ENCODE measurements at regions not wholly inside any gene's neighbourhood (a gene's known extent, or its start where the extent isn't known, plus 50 kb on each side); places are given as distances from the start of the nearest gene placed in this dataset.

DNA sequence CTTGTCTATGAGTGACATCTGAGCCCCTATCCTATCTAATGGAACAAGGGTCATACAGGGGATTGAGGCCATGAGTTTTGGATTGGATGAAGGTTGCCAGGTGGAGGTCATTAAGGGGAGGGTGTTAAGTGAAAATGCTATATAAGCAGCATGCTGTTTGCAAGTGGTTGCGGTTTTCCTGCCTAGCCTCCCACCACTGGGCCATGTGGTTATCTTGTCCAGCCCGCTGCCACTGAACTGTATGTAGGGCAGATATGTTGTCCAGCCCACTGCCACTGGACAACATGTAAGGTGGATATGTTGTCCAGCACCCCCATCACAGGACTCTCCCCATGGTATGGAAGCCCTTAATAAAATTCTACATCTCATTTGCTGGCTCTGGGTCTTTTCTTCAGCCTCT lies 200.0 kb downstream of the FGF10 start:
- 84% methylated on average over 2 of the region's 2 CpGs for WGBS
- H2BK12ac ChIP-seq (ENCODE audit: low read length in 2 of 2) = no peak overlapping the region
- H2BK120ac ChIP-seq (ENCODE audit: low read depth, low read length) = no peak overlapping the region
- no peak overlapping the region for H3K23ac ChIP-seq (ENCODE audit: low read length in 2 of 2)
- H3K4me1 ChIP-seq (ENCODE audit: control insufficient read depth, insufficient read depth, low read depth, low read length) = no peaks in the 10 kb centered on the region
- no peak overlapping the region for H3K18ac ChIP-seq (ENCODE audit: low read depth in 1 of 2, low read length in 2 of 2)
- no peak for DNase-seq
- H2BK15ac ChIP-seq (ENCODE audit: low read depth, poor library complexity, severe bottlenecking) = no peak overlapping the region
- no peak overlapping the region for H2AFZ ChIP-seq (ENCODE audit: low read depth, low read length)
- no peak overlapping the region for H4K8ac ChIP-seq (ENCODE audit: low read length)
- H2BK5ac ChIP-seq (ENCODE audit: low read depth, low read length, poor library complexity, severe bottlenecking) = no peak overlapping the region
- H3K4ac ChIP-seq (ENCODE audit: low read depth in 1 of 2, low read length in 2 of 2) = no peak overlapping the region
- peaks cover 46% of the 10 kb centered on the region for H3K9me3 ChIP-seq (ENCODE audit: control insufficient read depth, low read length)
- no peak overlapping the region for H3K4me3 ChIP-seq (ENCODE audit: insufficient read depth in 1 of 2, low read depth in 1 of 2, low read length in 2 of 2)
- no peak overlapping the region for H2AK5ac ChIP-seq (ENCODE audit: low read length, severe bottlenecking)
- no peaks in the 10 kb centered on the region for H3K79me1 ChIP-seq (replicated peaks; ENCODE audit: low read length, poor library complexity, severe bottlenecking)
- no peak overlapping the region for H3K27ac ChIP-seq (ENCODE audit: low read length, poor library complexity, severe bottlenecking)
- H4K91ac ChIP-seq (ENCODE audit: low read length) = no peak overlapping the region
- H3K14ac ChIP-seq (ENCODE audit: low read length in 2 of 2) = no peak overlapping the region
- no peaks in the 10 kb centered on the region for H3K36me3 ChIP-seq (ENCODE audit: control insufficient read depth in 1 of 2, insufficient read depth in 2 of 2, low read depth in 1 of 2, low read length in 2 of 2)
- no peak overlapping the region for H3K9ac ChIP-seq (ENCODE audit: low read length)
- no peak overlapping the region for H3K4me2 ChIP-seq (ENCODE audit: low read length, poor library complexity, severe bottlenecking)
- H3K27me3 ChIP-seq (ENCODE audit: control insufficient read depth in 1 of 2, insufficient read depth in 1 of 2, low read length in 2 of 2) = no peaks in the 10 kb centered on the region

DNA sequence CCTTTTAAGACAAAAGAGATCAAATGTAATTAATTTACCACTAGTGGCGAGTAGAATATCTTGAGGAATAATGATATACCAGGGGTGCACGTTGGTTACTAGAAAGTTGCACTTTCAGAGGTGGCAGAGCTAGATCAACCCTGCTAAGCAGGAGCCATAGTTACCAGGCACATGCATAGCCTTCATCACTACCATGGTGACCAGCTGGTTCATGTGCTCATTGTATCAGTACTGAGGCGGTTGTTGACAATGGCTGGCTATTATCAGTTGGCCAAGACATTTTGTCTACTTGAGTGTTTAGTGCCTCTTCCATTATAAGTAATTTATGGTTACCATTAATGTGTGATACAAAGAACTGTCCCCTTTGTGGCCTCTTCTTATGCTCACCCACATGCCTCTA lies 201.2 kb downstream of the FGF10 start:
- no peak for DNase-seq
- Histone ChIP-seq H3K36me3 (ENCODE audit: control insufficient read depth in 1 of 2, insufficient read depth in 2 of 2, low read depth in 1 of 2, low read length in 2 of 2) (no peaks in the 10 kb centered on the region), H3K9me3 (ENCODE audit: control insufficient read depth, low read length) (peaks cover 35% of the 10 kb centered on the region), H3K4me2 (ENCODE audit: low read length, poor library complexity, severe bottlenecking) (no peak overlapping the region), H4K8ac (ENCODE audit: low read length) (no peak overlapping the region), H3K4me3 (ENCODE audit: insufficient read depth in 1 of 2, low read depth in 1 of 2, low read length in 2 of 2) (no peak overlapping the region), H3K79me1 (replicated peaks; ENCODE audit: low read length, poor library complexity, severe bottlenecking) (no peaks in the 10 kb centered on the region), H2AK5ac (ENCODE audit: low read length, severe bottlenecking) (no peak overlapping the region), H3K18ac (ENCODE audit: low read depth in 1 of 2, low read length in 2 of 2) (no peak overlapping the region), H2BK5ac (ENCODE audit: low read depth, low read length, poor library complexity, severe bottlenecking) (no peak overlapping the region), H3K23ac (ENCODE audit: low read length in 2 of 2) (no peak overlapping the region), H3K9ac (ENCODE audit: low read length) (no peak overlapping the region), H2AFZ (ENCODE audit: low read depth, low read length) (no peak overlapping the region), H4K91ac (ENCODE audit: low read length) (no peak overlapping the region), H3K4ac (ENCODE audit: low read depth in 1 of 2, low read length in 2 of 2) (no peak overlapping the region), H2BK120ac (ENCODE audit: low read depth, low read length) (no peak overlapping the region), H2BK15ac (ENCODE audit: low read depth, poor library complexity, severe bottlenecking) (no peak overlapping the region), H3K27ac (ENCODE audit: low read length, poor library complexity, severe bottlenecking) (no peak overlapping the region), H3K4me1 (ENCODE audit: control insufficient read depth, insufficient read depth, low read depth, low read length) (no peaks in the 10 kb centered on the region), H2BK12ac (ENCODE audit: low read length in 2 of 2) (no peak overlapping the region), H3K14ac (ENCODE audit: low read length in 2 of 2) (no peak overlapping the region), H3K27me3 (ENCODE audit: control insufficient read depth in 1 of 2, insufficient read depth in 1 of 2, low read length in 2 of 2) (no peaks in the 10 kb centered on the region)
- WGBS = 78% methylated on average over 3 of the region's 3 CpGs

DNA sequence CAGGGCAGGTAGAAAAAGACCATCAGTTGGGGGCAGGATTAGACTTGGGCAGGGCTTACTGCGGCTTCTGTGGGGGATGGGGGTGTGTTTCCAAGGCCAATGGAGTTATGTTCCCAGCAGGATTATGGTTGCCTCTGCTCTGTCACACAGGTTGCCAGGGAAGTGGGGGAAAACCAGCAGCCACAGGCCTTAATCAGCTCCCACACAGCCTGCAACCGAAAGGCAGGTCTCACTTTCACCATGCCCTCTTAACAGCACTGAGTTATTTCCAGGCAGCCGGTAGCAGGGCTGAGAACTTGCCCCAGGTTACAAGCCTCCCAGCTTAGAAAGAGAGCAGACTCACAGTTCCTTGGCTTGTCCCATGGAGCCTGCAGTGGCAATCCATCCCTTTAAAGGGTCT lies 205.5 kb downstream of the FGF10 start:
- no peak overlapping the region for H2BK12ac ChIP-seq (ENCODE audit: low read length in 2 of 2)
- no peak overlapping the region for H4K91ac ChIP-seq (ENCODE audit: low read length)
- H3K14ac ChIP-seq (ENCODE audit: low read length in 2 of 2) = no peak overlapping the region
- H2BK120ac ChIP-seq (ENCODE audit: low read depth, low read length) = no peak overlapping the region
- 89% methylated on average over 3 of the region's 3 CpGs for WGBS
- no peak overlapping the region for H2BK5ac ChIP-seq (ENCODE audit: low read depth, low read length, poor library complexity, severe bottlenecking)
- H2AK5ac ChIP-seq (ENCODE audit: low read length, severe bottlenecking) = no peak overlapping the region
- no peak overlapping the region for H3K4me2 ChIP-seq (ENCODE audit: low read length, poor library complexity, severe bottlenecking)
- peaks cover 7% of the 10 kb centered on the region for H3K9me3 ChIP-seq (ENCODE audit: control insufficient read depth, low read length)
- no peak overlapping the region for H3K18ac ChIP-seq (ENCODE audit: low read depth in 1 of 2, low read length in 2 of 2)
- H3K36me3 ChIP-seq (ENCODE audit: control insufficient read depth in 1 of 2, insufficient read depth in 2 of 2, low read depth in 1 of 2, low read length in 2 of 2) = no peaks in the 10 kb centered on the region
- no peak overlapping the region for H3K9ac ChIP-seq (ENCODE audit: low read length)
- no peaks in the 10 kb centered on the region for H3K4me1 ChIP-seq (ENCODE audit: control insufficient read depth, insufficient read depth, low read depth, low read length)
- H4K8ac ChIP-seq (ENCODE audit: low read length) = no peak overlapping the region
- H3K27ac ChIP-seq (ENCODE audit: low read length, poor library complexity, severe bottlenecking) = no peak overlapping the region
- H3K23ac ChIP-seq (ENCODE audit: low read length in 2 of 2) = no peak overlapping the region
- H3K4ac ChIP-seq (ENCODE audit: low read depth in 1 of 2, low read length in 2 of 2) = no peak overlapping the region
- no peak for DNase-seq
- no peak overlapping the region for H2BK15ac ChIP-seq (ENCODE audit: low read depth, poor library complexity, severe bottlenecking)
- H3K4me3 ChIP-seq (ENCODE audit: insufficient read depth in 1 of 2, low read depth in 1 of 2, low read length in 2 of 2) = no peak overlapping the region
- H2AFZ ChIP-seq (ENCODE audit: low read depth, low read length) = no peak overlapping the region
- H3K79me1 ChIP-seq (replicated peaks; ENCODE audit: low read length, poor library complexity, severe bottlenecking) = no peaks in the 10 kb centered on the region
- H3K27me3 ChIP-seq (ENCODE audit: control insufficient read depth in 1 of 2, insufficient read depth in 1 of 2, low read length in 2 of 2) = no peaks in the 10 kb centered on the region

DNA sequence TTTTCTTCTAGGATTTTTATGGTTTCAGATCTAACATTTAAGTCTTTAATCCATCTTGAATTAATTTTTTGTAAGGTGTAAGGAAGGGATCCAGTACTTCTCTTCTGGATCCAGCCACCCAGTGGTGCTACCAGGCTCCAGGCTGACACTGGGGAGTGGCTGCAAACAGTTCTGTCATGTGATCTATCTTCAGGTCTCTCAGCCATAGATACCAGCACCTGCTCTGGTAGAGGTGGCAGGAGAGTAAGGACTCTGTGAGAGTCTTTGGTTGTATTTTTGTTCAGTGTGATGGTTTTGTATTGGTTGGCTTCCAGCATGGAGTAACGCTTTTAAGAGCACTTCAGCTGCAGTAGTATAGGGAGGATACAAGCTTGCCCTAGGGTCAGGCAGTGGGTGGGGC lies 205.9 kb downstream of the FGF10 start:
- Histone ChIP-seq H2BK15ac (ENCODE audit: low read depth, poor library complexity, severe bottlenecking) (no peak overlapping the region), H3K23ac (ENCODE audit: low read length in 2 of 2) (no peak overlapping the region), H3K14ac (ENCODE audit: low read length in 2 of 2) (no peak overlapping the region), H3K27ac (ENCODE audit: low read length, poor library complexity, severe bottlenecking) (no peak overlapping the region), H3K4ac (ENCODE audit: low read depth in 1 of 2, low read length in 2 of 2) (no peak overlapping the region), H3K36me3 (ENCODE audit: control insufficient read depth in 1 of 2, insufficient read depth in 2 of 2, low read depth in 1 of 2, low read length in 2 of 2) (no peaks in the 10 kb centered on the region), H2AFZ (ENCODE audit: low read depth, low read length) (no peak overlapping the region), H2BK5ac (ENCODE audit: low read depth, low read length, poor library complexity, severe bottlenecking) (no peak overlapping the region), H3K18ac (ENCODE audit: low read depth in 1 of 2, low read length in 2 of 2) (no peak overlapping the region), H3K4me3 (ENCODE audit: insufficient read depth in 1 of 2, low read depth in 1 of 2, low read length in 2 of 2) (no peak overlapping the region), H4K8ac (ENCODE audit: low read length) (no peak overlapping the region), H3K4me1 (ENCODE audit: control insufficient read depth, insufficient read depth, low read depth, low read length) (no peaks in the 10 kb centered on the region), H4K91ac (ENCODE audit: low read length) (no peak overlapping the region), H2AK5ac (ENCODE audit: low read length, severe bottlenecking) (no peak overlapping the region), H3K9me3 (ENCODE audit: control insufficient read depth, low read length) (peaks cover 7% of the 10 kb centered on the region), H2BK12ac (ENCODE audit: low read length in 2 of 2) (no peak overlapping the region), H3K9ac (ENCODE audit: low read length) (no peak overlapping the region), H3K79me1 (replicated peaks; ENCODE audit: low read length, poor library complexity, severe bottlenecking) (no peaks in the 10 kb centered on the region), H3K27me3 (ENCODE audit: control insufficient read depth in 1 of 2, insufficient read depth in 1 of 2, low read length in 2 of 2) (no peaks in the 10 kb centered on the region), H3K4me2 (ENCODE audit: low read length, poor library complexity, severe bottlenecking) (no peak overlapping the region), H2BK120ac (ENCODE audit: low read depth, low read length) (no peak overlapping the region)
- DNase-seq = no peak
- WGBS = 91% methylated on average over 1 of the region's 1 CpG
